ENCODE measurements at regions not wholly inside any gene's neighbourhood (a gene's known extent, or its start where the extent isn't known, plus 50 kb on each side); places are given as distances from the start of the nearest gene placed in this dataset.
"Not testable (repeated sequence)": the region's sequence is repeated elsewhere in the genome, so short reads cannot be mapped to it uniquely, and the experiment has no call there.

DNA sequence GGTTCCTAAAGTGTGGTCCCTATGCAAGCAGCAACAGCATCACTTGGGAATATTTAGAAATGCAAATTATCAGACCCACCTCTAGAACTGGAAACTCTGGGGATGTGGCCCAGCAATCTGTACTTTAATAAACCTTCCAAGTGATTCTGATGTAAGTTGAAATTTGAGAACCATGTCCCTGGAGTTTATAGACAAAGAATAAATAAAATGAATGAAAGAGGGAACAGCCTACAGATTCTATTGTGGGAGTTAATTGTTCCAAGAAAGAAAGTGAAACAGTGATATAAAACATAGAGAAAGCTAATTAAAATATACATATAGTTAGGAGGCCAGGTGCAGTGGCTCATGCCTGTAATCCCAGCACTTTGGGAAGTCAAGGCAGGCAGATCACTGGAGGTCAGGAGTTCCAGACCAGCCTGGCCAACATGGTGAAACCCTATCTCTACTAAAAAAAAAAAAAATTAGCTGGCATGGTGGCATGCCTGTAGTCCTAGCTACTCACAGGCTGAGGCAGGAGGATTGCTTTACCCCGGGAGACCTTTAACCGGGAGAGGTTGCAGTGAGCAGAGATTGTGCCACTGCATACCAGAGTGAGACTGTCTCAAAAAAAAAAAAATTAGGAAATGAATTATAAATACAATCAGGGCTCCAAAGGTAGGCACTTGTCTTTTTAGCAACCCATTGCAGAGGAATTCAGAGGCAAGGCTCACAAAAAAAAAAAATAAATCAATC lies 507.5 kb downstream of the NAV3 start:
- DNase-seq = no peak

DNA sequence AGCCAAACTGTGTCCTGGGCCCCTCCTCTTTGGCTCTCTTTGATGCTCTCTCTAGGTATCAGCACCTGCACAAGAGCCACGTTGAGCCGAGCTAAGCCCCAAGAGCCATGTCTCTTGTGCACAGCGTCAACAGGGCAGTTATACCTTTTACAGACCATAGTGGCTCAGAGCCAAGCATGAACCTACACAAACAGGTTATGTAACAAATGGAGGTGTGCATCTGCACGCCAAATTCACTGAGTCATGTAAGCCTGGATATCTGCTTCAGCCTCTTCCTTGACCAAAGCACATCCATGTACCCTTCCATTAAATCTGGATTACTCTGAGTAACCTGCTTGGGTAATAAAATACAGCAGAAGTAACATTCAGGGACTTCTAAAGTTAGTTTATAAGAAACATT lies 509.7 kb downstream of the NAV3 start:
- DNase-seq = no peak

DNA sequence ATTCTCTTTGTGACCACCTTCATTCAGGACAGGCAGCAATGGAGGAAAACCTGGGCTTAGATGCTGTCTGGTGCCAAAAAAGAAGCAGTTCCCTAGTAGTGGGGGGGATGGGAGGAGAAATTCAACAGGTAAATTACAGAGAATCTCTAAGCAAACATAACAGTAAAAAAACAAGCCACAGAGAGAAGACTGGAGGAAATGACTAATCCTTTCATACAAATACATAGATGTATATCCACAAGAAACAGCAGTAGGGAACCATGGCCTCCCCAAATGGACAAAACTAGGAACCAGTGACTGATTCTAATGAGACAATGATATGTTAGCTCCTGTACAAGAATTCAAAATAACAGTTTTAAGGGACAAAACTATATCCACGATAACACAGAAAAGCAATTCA lies 513.0 kb downstream of the NAV3 start:
- DNase-seq = no peak

DNA sequence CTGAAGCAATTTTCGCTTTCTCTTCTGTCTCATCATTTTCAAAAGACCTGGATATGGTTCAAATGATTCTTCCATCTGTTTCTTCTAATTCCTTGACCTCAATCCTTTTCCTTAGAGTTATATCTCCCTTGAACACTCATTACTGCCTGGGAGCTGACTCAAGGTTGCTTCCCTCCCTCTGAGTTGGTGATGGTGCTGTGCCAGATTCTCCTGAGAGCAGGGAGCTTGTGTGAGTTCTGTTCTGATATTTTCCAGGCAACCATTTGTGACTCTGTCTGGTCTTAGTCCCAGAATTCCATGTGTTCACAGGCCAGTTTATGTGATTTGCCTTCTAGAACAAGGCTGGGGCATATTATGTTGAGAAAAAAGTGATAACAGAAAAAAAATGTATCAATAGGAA lies 505.1 kb upstream of the SYT1 start:
- no peak for DNase-seq

DNA sequence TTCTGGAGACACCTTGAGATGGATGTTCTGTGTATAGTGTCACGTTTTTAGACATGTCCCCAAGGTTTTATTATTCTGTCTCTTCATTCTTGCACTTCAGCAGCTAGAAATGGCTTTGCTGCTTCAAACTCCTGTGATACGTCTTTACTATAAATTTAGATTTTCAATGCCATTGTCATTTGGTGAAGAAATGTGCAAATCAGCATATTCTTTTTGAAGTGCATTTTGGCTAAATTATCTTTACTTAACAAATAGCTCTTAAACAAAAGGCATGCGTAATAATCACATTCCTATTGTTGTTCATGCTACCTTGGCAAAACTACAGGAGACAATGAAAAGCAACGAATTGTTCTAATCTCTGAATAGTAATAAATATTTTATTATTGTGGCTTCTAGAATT lies 502.9 kb upstream of the SYT1 start:
- no peak for DNase-seq

DNA sequence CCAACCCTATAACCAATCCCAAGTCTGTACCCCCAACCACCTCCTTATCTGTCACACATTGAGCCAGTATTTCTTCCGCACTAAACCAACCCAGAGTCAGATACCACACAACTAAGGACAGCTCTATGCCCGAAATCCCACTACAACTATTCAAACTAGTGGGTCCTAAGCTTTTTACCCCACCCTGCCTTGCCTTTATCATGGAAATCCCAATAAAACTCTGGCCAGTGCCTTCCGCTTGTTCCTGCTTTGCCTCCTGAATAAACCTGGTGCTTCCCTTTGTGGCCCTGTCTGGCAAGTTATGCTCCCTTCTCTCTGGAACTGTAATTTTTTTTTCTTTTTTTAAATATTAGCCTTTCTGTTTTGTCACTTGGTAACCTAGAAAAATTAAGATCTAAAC lies 493.3 kb upstream of the SYT1 start:
- no peak for DNase-seq

DNA sequence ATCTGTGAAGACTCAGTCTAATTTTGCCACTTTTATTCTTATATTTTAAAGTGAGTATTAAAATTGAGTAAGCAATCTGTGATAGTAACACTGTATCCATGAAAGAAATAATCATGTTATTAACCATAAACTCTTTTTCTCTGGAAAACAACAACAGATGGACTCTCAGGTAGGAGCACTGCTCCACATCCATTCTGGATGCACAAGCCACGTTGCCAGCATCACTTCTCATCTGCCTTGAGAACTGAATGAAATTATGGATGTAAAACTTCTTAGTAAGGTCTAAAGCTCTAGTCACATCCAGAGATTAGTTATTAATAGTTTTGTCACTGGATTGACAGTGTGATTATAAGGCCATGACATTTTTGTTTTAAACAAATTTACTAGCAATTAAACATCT lies 489.1 kb upstream of the SYT1 start:
- no peak for DNase-seq

DNA sequence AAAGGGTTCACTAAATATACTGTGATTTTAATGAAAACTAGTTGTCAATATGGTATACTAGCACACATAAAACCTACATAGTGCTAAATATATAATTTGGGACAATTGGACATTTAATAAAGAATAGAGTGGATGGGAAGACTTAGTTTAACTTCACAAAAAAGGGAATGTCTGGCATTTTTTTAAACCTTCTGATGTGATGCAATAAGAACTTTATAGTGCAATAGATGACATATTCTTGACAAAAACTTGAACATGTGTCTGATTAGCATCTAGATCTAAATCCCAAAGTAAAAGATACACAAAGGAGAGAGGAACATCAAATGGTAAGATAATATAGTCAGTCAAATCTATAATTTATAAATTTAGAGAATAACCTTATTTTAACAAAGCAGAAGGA lies 488.3 kb upstream of the SYT1 start:
- DNase-seq = no peak

DNA sequence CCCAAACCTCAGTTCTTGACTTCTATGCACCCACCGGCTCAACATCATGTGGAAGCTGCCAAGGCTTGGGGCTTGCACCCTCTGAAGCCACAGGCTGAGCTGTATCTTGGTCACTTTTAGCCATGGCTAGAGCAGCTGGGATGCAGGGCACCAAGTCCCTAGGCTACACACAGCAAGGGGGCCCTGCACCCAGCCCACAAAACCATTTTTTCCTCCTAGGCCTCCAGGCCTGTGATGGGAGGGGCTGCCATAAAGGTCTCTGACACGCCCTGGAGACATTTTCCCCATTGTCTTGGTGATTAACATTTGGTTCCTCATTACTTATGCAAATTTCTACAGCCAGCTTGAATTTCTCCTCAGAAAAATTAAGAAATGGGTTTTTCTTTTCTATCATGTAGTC lies 485.5 kb upstream of the SYT1 start:
- DNase-seq = not testable (repeated sequence)

DNA sequence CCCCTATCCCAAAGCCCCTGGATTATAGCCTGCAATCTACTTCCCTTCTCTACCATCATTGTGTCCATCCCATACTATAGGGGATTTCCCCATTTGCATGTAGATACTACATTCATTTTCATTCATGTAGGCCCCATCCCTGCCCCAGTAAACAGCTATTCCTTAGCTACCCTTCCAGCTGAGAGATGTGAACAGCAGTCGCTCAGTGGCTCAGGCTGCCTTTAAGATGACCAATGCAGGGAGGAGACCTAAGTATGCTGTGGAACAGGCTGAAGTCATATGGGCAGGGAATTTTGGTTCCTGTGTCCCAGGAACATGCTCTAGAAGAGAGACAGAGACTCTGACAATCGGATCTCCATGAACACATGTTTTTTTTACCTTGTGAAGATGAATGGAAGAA lies 481.2 kb upstream of the SYT1 start:
- no peak for DNase-seq

DNA sequence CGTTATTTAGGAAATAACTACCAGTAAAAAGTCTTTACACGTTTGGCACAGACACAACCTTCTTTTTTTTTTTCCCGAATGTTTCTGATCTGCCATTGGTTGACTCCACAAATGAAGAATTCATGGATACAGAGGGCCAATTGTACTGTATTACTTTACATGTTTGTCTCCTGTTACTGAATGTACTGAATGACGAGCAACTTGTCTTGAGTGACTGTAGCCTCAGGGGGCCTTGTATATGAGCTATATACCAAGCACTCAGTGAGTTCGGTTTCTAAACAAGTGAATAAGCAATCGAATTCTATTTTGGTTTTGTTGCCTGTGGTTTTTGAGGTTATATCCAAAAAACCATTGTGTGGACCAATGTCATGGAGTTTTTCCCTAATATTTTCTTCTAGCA lies 480.0 kb upstream of the SYT1 start:
- no peak for DNase-seq

DNA sequence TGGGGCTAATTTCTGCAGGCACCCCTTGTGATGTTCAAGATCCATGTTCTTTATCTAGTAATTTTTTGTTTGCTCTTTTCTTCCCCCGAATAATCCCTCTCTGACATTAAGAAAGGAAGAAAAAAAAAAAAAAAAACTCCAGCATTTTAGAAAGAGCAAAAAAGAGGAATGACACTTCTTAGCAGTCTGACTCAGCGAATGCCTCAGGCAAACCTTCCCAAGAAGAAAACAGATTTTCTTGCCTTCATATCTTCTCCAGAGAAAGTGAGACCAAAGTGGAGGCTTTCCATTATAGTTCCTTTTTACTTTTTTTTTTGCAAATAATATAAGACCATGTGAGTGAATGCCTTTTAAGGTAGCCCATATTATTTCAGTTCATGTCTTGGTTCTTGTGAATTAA lies 479.0 kb upstream of the SYT1 start:
- no peak for DNase-seq

DNA sequence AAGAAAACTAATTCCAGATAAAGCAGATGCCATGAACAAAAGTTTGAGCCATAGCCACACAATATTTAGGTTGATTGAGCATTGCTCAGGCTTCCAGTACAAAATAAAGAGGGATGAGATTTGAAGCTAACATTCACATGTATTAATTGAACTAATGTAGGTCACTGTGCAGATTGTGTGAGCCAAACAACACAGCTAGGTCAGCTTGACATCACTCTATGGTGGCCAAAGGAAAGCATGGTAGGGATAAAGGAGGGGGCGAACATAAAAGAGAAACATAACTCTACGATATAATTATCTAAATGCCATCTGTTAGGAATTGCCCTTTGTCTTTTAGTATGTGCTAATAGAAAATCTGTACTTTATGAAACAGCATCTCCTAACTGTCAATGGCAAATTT lies 477.7 kb upstream of the SYT1 start:
- DNase-seq = no peak

DNA sequence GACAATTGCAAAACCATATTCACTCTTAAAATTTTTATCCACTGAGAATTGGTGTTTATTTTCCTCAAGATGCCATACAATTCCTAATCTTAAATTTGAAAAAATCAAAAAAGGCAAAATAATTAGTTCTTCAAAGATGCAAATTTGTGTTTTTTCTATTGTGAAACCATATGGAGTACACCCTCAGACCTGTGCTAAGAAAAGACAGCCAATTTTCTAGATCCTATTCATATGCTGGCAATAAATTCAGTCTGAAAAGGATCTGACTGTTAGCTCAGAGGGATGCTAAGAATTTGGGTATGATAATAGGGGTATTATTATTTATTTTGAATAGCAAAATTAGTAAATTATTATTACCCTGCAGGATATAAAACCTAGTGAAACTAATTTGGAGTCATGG lies 476.9 kb upstream of the SYT1 start:
- DNase-seq = no peak

DNA sequence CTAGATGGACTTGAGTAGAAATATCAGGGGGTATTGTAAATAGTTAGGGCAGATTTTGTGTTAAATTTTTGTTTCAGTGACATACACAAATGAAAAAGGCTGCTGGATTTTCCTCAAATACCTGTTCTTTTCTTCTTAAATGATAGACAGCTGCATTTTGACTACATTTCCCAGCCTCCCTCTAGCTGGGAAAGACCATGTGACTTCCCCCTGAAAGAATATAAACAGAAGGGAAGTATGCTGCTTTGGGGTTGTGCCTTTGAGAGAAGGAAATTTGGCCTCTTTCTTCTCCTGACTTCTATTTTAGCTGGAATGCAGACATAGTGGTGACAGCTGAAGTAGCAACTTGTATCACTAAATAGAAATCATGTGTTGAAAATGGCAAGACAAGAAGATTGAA lies 476.1 kb upstream of the SYT1 start:
- no peak for DNase-seq

DNA sequence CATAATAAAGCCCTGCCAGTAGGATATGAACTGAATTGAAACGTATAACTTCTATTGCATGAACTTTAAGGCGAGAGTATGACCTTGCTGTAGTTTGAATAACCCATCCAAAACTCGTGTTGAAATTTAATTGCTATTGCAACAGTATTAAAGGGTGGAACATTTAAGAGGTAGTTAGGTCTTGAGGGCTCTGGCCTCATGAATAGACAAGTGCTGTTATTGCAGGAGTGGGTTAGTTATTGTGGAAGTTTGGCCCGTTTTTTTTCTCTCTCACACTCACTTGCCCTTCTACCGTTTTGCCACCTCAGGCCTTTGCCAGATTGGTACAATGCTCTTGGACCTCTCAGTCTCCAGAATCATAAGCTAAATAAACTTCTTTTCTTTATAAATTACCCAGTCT lies 473.7 kb upstream of the SYT1 start:
- no peak for DNase-seq

DNA sequence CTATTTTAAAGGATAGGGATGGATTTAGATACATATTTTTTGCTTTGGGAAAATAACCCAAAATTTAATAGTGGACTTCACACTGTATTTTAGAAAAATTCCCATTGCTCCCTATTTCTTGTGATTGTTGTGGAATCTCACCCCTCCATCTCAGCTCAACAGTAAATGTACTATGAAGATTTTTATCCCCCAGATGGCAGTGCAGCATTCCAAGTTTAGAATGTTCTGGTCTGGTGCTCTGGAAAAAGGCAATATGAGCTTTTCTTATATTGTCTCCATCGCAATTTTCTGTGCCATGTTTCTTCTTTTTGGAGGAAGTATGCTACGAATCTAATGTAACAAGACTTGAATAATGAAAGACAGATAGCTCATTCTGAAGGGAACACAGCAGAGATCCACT lies 471.7 kb upstream of the SYT1 start:
- DNase-seq = no peak

DNA sequence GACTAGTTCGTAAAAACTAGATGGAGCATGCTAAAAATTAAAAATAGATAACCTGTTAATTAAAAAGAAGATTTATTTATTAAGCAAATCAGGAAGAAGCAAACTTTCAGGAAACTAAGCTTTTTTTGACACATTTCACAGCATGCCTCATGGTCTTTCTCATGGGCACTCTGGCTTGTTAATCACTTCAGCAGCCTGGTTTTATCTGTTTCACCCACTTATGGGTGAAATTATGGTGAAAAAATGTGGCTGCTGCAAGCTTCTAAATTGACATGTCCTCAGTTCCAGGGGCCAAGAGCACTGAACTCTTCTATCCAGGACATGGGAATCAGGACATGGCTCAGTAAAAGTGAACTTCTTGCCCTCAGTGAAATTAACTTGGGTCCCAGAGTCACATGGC lies 468.6 kb upstream of the SYT1 start:
- DNase-seq = no peak

DNA sequence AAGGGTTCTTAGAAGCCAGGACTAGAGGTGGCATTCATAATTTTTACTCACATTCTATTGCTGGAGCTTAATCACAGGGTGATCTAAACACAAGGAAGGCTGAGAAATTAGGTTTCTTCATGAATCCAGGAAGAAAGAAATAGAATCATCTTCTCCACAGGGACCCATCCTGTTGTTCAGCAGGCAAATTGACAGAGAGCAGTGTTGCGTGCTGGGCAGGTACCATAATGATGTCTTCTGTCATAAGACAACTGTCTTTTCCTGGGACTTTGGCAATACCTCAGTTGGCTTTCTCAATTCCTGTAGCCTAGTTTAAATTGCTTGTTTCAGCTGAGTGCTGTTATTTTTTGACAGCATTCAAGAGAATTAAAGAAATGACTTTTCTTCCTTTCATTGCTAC lies 468.0 kb upstream of the SYT1 start:
- DNase-seq = no peak

DNA sequence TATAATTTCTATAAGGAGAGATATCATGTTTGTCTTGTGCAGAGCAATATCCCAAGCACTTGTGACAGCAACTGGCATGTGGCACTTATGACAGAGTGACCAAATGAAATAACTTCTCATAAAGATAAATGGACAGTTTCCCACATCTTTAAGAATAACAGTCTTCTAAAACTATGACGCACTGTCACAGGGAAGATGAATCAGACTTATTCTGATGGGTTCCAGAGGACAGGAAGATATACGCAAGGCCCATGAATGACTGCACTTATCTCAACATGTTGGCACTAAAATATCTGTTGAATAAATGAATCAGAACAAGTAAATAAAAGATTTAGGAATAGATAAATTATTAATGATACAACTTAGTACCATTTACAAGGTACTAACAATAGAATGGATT lies 465.8 kb upstream of the SYT1 start:
- DNase-seq = no peak

DNA sequence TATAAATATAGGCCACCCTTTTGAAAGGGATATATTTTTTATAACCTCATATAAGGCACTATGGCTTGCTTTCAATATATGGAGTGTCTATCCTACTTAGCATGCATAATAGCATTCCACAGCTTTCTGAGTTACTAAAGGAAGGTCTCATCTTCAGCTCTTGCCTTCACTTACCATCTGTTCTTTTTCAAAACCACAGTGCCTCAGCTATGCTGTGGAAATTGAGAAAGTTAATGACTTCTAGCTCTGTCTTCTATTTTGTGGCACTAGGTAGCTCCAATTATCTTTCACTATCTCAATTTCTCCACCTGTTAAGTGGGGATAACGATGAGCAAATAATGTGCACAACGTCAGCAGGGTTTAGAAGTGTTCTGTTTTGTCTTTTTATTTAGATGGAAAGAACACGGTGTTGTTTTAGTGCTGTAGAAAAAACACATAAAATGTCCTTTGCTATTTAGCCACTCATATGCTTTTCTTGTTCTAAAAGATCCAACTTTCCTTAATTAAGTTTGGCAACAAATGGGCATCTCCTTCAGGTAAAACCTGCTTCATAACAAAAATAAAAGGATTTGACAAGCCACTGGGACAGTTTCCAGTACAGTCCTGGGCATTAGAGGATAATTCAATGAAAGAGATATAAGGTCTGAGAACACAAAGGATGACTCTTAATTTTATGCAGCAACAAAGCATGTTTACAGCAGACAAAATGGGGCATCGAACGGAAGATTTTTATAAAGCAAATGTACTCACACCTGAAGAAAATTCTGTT lies 462.0 kb upstream of the SYT1 start:
- DNase-seq = no peak

DNA sequence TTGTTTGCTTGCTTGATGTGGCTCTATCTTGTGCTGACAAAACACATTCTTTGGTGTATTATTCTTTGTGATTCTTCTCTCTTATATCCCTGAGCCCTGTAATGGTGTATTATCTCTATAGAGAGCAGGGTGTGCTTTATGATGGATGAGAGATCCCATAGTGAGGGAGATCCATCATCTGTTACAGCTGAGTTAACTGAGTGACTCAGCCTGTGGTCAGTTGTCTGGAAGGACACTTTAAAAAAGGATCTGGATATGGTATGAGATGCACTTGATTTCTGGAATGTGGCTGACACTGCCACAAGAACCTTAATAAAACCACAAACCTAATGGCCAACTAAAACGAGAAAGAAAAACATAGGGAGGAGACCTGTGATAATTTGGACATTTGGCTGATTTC lies 461.4 kb upstream of the SYT1 start:
- DNase-seq = no peak

DNA sequence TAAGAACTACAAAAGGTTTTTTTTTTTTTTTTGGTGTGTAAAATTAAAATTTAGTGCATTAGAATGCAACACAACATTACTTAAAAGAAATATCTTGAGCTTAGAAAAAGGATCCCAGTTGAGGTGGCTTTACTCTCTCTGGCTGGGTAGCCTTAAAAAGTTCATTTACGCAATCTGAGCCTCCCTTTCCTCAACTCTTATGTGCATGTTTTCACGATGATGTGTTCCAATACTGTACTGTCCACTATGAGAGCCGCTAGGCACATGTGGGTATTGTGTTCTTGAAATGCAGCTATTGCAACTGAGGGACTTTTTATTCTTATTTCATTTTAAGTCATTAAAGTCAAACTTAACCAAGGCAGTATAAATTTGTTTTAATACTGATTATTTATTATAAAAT lies 460.9 kb upstream of the SYT1 start:
- no peak for DNase-seq

DNA sequence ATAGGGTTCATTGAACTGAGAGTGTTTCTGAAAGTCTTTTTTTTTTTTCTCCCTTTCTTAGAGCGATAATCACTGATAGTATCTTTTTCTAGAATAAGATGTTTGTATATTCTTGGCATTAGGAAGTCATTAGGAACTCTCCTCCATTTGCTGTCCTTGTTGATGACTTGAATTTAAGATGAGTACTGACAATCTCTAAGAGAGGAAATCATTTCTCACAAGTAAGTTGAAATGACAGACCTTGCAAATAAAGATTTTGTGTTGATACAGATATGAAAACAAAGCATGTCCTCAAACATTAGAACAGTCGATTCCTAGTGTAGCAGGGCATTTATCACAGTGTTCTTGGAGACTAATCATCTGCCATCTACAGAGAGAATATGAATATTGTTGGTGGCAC lies 458.4 kb upstream of the SYT1 start:
- no peak for DNase-seq

DNA sequence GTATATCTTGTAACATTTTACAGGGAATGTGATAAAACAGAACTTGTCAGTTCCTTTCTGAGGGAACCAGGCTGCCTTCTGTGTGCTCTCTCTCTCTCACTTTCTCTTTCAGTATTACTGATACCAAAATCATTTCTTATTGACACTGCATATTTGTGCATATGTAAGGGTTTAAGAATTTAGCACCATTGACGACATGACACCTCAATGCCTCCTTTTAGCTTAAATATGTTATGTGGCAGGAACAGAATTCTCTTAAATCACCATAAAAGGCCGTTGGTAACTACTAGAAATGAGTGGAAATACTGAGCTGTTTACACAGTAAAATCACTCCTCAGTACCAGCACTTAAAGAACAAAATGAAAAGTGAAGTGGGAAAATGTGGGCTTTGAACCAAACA lies 457.7 kb upstream of the SYT1 start:
- no peak for DNase-seq
